Stimulated activated CD8-positive, alpha-beta memory T cell treated with anti-CD3 and anti-CD28 coated beads, Interleukin-2, amount 100 ng/mL, for 1 hour (primary cell): ENCODE measurements at regions not wholly inside any gene's neighbourhood (a gene's known extent, or its start where the extent isn't known, plus 50 kb on each side); places are given as distances from the start of the nearest gene placed in this dataset.
"Not testable (repeated sequence)": the region's sequence is repeated elsewhere in the genome, so short reads cannot be mapped to it uniquely, and the experiment has no call there.

ENCODE experiments used
- DNase-seq, 2 donors: peaks; one replicate each; pipeline ENCODE4 v3.0.0-alpha.2; 2020; ENCODE audit warnings: low read depth in 2 of 2

DNA sequence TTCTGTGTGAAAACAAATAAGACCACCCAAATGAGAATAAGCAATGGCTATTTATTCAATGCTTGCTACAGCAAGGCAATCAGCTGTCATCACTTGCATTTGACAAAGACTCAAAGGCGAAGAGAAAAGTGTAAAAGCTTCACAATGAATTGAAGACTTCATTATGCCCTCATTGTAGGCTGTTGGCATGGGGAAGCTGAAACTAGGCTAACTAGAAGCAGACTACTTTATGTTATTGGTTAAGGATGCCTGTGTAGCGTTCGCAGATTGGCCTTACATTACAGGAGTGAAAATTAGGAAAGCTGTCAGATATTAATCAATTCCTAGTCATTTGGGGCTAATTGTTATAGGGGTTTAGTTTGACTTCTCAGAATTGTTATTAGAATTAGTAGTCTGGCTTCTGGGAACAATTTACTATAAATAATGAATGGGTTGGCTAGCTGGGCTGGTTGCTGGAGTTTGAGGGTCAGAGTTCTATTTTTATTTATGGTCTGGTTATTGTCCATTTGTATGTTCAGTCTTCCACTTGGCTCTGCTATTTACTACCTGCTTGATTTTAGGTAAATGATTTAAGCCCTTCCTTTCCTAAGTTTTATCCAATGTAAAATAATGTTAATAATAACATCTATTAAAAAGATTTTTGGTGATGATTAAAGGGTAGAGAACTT lies 437.2 kb upstream of the SYT4 start:
- DNase-seq = no peak

DNA sequence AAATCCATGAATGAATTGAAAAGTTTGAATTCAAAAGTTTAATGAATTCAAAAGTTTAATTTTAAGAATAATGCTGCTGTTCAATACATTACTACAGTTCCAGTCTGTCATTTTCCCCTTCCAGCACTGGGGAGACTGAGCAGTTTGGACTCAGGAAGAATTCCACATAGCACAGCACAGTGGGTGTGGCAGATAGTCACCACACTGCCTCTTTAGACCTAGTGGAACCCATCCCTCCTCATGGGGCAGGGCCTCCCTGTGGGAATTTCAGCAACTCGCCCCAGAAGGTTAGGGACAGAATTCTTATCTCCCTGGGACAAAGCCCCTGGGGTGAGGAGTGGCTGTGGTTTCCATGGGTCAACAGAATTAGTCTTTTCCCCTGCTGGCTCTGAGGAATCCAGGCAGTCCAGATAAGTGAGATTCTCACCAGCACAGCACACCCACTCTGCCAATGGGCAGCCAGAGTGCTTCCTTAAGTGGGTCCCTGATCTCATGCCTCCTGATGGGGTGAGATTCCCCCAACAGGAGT lies 442.0 kb upstream of the SYT4 start:
- DNase-seq = no peak

DNA sequence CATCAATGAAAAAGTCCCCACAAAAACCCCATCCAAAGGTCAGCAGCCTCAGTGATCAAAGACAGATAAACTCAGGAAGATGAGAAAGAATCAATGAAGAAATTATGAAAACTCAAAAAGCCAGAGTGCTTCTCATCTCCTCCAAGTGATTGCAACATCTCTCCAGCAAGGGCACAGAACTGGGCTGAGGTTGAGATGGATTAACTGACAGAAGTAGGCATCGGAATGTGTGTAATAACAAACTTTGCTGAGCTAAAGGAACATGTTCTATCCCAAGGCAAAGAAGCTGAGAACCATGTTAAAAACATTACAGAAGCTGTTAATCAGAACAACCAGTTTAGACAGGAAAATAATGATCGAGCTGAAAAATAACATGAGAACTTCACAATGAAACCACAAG lies 442.8 kb upstream of the SYT4 start:
- DNase-seq = no peak

DNA sequence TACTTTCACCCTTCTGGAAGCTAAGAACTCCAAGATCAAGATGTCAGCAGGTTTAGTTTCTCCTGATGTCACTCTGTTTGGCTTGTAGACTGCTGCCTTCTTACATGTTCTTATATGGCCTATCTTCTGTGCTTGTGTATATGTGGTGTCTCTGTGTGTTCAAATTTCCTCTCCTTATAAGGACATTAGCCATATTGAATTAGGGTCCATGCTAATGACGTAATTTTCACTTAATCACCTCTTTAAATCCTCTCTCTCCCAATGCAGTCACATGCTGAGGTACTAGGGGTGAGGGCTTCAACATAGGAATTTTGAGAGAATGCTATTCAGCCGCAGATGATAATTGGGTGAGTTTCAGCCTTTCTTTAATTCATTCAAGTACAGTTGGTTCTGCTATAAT lies 458.3 kb upstream of the SYT4 start:
- DNase-seq = no peak

DNA sequence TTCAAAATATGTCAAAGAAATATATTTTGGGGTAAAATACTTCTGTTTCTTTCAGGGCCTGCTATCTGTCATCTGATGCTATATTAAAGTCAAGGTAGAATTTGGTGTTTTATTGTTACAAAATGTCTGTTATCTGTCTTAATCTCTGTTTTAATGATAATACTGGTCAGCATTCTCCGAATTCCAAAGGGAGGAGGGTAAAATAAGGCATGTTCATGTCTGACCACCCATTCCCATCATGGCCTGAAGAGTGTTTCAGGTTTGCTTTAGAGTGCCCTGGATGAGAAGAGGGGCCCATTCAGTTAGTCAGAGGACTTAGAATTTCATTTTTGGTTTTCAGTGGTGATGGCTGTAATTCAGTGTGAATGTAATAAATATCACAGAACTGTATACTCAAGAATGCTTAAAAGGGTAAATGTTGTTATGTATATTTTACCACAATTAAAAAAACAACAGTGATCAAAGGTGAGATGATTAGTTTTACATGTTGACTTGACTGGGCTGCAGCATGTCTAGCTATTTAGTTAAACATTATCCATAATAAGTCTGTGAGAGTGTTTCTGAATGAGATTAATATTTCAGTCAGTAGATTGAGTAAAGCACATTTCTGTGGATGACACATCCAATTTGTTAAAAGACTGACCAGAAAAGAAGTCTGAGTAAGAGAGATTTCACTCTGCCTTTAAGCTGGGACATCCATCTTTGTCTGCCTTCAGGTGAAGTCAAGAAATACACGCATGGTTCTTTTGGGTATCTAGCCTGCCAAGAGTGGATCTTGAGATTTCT lies 467.9 kb upstream of the SYT4 start:
- no peak for DNase-seq

DNA sequence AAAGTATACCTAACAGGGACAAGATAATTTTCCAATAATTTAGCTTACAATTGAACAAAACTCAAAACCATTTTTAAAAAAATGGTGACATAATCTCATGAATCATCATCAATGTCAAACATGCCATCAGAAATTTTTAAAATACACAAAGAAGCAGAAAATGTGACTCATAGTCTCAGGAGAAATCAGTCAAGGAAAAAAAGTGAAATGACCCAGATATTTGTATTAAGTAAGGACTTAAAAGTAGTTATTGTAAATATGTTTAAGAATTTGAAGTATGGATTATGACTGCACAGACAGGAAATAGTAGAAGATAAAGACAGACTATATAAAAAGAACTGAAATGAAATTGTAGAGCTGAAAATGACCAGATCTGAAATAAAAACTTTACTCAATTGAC lies 473.9 kb upstream of the SYT4 start:
- no peak for DNase-seq

DNA sequence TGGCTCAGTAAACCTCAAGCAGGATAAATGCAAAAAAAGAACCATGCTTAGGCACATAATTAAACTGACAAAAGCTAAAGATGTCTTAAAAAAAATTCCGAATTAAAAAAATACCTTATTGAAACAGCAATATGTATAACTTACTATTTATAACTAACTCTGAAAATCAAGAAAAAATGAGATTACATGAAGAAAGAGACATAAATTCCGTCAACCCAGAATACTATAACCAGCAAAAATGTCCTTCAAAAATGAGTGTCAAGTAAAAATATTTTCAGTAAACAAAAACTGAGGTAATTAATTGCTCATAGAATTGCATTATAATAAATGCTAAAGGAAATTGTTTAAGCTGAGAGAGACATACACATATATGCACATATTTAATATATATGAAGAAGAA lies 474.5 kb upstream of the SYT4 start:
- no peak for DNase-seq

DNA sequence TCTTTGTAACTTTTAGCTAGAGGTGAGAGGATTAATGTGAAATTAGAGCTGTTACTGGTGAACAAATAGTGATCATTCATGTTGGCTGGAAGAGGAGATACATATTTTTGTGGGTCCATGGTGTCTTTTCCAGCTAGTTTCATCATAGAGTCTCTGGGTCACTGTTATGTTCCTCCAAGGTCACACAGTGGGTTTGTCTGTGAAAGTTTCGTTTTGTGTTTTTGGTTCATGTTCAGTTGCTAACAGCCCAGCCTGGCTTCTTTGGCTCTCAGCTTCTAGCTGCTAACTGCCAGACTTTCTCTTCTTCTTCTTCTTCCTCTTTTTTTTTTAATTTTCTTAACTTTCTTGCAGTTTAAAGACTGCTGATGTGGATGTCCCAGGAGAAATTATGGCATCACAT lies 480.0 kb upstream of the SYT4 start:
- DNase-seq = no peak

DNA sequence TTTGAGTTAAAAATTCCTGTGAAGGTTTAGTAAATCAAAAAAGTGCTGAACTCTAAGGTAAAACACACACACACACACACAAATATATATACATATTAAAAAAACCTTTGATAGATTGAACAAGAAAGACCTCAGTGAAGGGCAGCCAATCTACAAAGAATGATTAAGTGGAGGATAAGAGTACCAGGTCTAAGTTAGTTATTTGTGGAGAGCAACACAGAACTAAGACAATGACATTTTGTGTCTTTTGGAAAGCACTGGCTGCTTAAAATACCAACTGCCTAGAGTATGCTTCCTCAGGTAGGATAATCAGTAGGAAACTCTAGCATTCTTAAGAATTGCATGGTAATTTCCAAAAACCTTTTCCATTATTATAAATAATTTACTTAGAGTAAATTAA lies 481.4 kb upstream of the SYT4 start:
- no peak for DNase-seq

DNA sequence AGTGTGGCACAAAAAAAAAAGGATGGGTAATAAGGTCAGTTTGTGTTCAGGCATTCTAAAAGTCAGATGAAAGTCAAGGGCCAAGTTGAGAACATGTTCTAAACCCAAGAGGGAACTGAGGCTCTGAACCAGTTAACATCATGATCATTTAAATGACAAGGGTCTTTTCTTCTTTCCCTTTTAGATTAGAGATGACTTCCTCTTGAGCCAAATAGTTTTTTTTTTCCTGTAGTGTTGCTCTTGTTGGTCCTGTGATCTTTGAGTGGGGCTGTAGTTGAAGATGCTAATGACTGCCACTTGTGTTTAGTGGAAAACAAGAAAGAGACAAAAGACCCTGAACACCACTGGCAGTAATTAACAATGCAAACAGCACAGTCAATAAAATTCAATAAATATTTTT lies 482.7 kb upstream of the SYT4 start:
- DNase-seq = no peak

DNA sequence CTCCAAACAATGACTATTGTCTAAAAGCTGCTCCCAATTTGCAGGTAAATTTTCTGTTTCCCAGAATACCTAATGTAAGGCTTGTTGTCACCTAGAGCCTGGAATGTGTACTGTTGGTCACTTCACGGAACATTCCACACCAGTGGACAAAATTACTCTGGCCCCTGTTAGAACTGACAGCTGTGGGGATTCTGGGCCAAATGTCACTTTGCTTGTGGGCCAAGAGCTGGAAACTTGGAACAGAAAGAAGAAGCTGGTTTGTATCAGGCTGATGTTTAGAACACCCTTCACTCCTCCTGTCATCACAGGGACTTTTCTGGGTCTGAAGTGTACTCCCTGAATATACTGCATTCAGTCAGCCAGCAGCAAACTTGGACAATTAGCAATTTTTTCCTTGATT lies 495.6 kb upstream of the SYT4 start:
- no peak for DNase-seq

DNA sequence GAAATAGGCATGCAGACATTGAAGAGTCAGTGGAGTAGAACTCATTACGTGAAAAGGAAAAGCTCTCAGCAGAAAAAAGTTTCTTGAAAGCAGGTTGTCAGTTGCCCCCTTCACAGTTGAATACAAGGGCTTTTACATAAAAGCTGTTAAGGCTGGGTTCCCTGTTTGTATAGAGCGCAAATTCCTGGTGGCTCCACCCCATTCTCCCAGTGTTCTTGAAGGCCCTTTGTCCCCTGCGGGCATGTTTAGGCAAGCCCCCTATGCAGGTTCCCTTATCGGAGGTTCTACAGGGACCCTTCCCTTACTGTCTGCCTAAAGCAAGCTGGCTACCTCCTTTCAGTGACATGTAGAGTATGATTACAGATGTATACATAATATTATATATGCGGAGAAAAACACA lies 497.2 kb upstream of the SYT4 start:
- DNase-seq = no peak

DNA sequence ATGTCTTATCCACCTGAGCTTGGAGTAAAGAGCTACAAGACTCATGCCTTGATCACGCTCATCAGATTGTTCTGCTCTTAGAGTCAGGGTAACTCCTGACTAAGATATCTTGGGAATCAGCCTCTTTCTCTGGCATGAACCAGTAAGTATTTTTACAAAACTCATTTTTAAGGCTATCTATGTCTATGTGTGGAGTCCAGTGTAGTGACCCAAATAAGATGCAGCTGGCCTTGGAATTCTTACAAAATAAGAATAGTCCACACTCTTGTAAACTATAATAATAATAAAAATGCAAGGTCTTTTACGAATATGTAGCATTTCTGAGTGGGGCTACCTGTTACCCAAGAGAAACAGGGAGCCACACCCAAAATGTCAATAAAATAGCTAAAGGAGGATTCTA lies 498.3 kb upstream of the SYT4 start:
- DNase-seq = no peak

DNA sequence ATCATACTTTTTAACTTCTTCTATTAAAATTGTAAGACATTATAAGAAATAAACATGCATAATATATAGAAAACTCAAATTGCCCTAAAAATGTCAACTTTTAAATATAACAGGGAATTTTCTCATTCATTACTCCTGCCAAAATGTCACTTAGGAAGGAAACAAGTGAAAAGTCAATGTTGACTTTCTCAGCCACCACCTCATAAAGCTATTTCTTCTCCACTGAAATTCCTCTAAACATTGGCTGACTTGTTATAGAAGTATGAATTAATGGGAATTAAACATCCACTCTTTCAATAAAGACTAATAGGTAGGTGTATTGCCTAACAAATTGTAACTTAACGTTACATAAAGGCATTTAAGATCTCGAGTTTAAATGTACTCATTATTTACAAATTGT lies 499.7 kb upstream of the SYT4 start:
- no peak for DNase-seq

DNA sequence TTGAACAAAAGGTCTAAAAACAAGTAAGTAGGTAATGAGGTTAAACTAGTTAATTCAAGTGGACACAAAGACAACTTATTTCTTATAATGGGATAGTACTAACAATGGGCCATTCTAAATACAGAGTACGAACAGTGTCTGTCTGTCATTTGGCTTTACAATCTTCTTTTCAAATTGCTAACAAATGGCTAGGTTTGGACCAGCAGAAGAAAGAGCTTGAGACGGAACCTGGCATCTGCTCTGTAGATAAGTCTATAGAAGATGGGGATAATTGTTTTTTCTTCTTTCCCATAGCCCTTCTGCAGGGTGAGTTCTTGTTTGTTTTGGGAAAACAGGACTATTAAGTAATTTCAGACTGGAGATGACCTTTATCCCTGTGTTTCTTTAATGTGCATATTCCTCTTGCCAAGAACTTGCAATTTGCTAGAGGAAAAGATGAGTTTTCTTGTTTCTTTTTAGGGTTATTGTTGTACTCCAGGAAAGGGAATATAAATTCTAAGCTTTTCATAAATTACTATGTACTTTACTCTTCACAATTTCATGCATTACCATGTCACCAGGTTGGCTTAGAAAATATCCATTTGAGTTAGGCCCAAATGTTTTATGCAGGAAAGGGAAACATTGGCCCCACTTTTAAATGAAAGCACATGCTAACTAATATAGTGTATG lies 500.5 kb upstream of the SYT4 start:
- DNase-seq = no peak

DNA sequence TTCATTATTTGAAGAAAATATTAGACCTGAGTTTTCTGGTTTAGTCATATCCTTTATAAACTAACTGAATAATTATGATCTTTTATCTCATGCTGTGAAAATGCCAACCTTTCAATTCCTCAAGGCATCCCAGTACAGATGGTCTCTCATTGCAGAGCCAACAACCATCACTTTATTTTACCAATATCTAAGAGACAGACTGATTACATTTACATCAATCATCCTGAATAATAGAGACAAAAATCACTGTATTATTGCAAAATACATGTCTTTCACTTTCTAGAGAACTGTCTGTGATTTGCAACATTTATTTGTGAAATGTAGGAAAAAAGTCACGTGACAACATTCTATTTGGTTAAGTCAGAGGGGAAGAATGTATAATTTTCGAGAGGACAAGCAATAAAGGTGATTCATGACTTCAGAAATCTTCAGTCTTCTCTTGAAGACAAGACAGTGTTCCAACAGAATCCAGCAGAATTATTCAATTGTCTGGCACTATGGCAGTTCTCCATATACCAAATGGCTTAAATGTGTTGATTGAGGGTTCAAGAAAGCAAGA lies 503.6 kb upstream of the SYT4 start:
- no peak for DNase-seq

DNA sequence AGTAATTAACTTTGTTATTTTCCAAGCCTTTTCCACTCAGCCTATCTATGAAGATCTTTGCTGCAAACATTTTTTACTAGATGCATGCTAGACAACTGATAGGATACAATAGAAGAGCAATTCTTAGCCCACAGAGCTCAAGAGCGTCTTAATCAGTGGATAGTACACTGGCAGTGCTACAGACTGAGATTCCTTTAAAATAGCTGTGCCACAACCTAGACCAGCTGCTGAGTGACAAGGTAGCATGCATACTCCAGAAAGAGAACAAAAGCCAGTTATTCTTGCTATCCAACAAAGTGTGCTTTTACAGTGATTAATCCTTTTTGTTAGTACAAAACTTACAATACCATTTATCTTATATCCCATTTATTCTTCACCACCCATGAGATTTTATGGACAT lies 507.9 kb upstream of the SYT4 start:
- DNase-seq = no peak

DNA sequence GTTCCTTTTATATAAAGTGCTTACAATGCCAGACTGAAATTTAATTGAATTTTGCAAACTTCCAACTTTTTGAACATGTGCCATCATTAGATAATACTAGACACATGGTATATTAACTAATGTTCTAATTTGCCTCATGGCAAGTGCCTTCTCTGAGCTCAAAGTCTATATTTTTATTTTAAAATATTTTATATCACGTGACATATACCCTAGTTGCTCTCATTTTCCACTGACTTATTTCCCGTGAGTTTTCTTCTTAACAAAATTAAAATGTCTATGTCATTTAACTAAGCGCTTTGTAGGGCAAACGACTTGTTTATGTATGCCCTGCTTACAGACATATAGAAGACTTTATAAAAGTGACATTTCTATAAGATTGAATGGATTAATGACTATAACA lies 509.6 kb upstream of the SYT4 start:
- no peak for DNase-seq

DNA sequence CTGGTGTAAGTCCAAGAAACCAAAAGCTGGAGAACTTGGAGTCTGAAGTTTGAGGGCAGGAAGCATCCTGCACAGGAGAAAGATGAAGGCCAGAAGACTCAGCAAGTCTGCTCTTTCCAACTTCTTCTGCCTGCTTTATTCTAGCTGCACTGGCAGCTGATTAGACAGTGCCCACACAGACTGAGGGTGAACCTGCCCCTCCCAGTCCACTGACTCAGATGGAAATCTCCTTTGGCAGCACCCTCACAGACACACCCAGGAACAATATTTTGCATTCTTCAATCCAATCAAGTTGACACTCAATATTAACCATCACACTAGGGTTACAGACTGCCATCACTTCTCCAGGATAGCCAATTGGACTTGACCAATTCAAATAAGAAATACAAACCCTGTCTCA lies 510.4 kb upstream of the SYT4 start:
- not testable (repeated sequence) for DNase-seq

DNA sequence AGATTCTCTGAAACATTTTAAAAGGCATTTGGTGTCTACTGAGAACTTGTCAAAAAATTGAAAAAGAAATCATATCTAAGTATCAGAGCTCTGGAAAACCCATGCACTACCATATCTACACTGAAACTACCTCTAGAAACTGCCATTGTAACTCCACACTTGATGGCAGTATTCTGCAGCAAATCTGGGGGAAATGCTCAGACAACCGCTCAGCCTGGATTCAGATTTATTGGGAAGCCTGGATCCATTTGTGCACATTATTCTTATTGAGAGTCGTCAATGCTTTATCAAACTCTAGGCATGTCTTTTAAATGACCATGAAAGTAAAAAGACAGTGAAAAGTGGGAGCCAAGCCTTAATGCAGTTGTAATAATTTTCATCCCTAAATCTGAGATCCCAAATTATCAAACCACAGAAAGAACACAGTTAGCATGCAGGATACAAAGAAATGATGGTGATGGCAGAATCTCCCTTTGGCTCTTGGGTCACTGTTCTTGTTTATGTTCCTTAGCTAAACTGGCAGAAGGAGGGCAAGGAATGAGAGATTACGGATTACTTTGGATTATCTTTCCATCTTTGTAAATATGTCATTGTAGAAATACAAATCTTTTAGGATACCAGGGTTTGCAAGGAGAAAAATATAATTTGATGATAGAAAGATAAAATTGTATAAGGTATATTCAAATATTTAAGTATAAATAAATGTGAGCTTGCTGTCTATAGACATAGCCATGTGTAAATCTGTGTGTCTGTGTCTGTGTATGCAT lies 512.1 kb upstream of the SYT4 start:
- DNase-seq = no peak

DNA sequence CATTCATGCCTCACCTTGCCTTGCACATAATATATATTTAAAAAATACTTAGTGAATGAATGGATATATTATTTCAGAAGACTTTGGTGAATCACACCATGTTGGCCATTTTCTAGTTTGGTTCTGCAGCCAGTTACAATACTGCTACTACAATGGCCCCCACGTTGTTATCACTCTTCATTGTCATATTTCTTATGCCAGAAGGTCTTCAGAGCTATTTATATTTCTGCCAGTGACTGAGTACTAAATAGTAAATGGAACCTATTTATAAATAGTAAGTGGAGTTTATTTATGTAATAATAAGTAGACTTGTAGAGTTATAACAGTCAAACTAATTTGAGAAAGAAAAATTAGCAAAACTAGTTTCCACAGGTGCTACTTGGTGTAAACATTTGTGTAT lies 516.6 kb upstream of the SYT4 start:
- no peak for DNase-seq

DNA sequence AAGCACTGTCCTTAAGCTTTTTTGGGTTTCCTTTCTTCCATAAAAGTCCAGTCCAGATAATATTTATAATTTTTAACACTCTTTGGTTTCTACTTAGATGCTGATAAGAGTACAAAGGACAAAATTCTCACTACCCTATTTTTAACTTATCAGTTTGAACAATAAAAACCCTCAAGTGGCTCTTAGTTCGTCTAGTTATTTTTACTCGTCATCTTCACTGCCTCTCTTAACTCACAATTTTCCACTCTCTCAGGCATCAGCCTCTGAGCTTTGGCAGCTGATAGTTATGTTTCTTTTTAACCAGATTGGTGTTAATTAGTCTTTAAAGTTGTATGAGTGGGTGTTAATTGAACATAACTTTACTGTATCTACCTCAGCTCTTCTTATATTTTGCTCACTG lies 517.1 kb upstream of the SYT4 start:
- DNase-seq = no peak
